ENCODE measurements at regions not wholly inside any gene's neighbourhood (a gene's known extent, or its start where the extent isn't known, plus 50 kb on each side); places are given as distances from the start of the nearest gene placed in this dataset.

DNA sequence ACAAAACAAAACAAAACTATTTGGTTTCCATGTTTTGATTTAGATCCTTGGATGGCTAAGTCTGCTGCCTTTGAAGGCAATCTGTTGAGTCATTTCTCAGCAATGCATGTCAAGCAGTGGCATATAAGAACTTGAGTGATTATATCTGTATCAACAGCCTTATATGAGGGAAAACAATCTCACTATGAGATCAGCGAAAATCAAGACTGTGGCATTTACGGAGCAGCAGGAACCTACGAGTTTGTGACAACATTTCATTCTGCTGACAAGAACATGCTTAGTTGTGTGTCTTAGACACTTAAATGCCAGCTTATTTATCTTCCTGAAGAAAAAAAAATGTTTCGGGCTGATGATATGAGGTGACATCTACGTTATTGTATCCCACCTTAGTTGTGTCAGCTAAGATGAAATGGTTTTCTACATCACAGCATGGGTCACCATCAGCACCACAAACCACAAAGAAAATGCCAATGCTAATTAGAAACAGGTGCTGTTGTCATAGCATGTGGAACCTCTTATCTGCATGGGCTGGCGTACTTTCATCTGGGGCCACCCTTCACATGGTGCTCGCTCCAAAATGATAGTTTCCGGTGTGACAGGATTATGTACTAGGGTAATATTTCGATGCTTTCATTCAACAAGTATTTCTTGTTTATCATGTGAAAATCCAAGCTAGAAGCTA lies 1085.5 kb downstream of the SORCS1 start:
- no peak for DNase-seq (ENCODE audit: low spot score)
- Histone ChIP-seq H3K79me2 (no peaks in the 10 kb centered on the region), H2AFZ (no peak overlapping the region), H3K27me3 (no peaks in the 10 kb centered on the region), H3K4me1 (ENCODE audit: insufficient read depth) (no peaks in the 10 kb centered on the region), H3K4me2 (no peak overlapping the region), H3K36me3 (replicated peaks; ENCODE audit: insufficient read depth, low read depth) (no peaks in the 10 kb centered on the region), H3K9me2 (replicated peaks; ENCODE audit: insufficient read depth) (no peaks in the 10 kb centered on the region), H3K27ac (no peak overlapping the region), H3K4me3 (no peak overlapping the region), H3K9me3 (ENCODE audit: low read depth) (no peaks in the 10 kb centered on the region), H4K20me1 (ENCODE audit: insufficient read depth, poor library complexity, severe bottlenecking) (no peaks in the 10 kb centered on the region)
- TF ChIP-seq EZH2 (IDR thresholded peaks at IDR 0.05; ENCODE audit: borderline replicate concordance) (no peak), EZH2phosphoT487 (IDR thresholded peaks at IDR 0.05; ENCODE audit: low read depth, severe bottlenecking, unreplicated experiment) (no peak)
- TF ChIP-seq, protein P1, sequence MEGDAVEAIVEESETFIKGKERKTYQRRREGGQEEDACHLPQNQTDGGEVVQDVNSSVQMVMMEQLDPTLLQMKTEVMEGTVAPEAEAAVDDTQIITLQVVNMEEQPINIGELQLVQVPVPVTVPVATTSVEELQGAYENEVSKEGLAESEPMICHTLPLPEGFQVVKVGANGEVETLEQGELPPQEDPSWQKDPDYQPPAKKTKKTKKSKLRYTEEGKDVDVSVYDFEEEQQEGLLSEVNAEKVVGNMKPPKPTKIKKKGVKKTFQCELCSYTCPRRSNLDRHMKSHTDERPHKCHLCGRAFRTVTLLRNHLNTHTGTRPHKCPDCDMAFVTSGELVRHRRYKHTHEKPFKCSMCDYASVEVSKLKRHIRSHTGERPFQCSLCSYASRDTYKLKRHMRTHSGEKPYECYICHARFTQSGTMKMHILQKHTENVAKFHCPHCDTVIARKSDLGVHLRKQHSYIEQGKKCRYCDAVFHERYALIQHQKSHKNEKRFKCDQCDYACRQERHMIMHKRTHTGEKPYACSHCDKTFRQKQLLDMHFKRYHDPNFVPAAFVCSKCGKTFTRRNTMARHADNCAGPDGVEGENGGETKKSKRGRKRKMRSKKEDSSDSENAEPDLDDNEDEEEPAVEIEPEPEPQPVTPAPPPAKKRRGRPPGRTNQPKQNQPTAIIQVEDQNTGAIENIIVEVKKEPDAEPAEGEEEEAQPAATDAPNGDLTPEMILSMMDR (IDR thresholded peaks at IDR 0.05; ENCODE audit: poor library complexity), result no peak
- 61% methylated on average over 9 of the region's 9 CpGs for WGBS (ENCODE audit: low lambda C conversion rate, missing lambda C conversion rate)

DNA sequence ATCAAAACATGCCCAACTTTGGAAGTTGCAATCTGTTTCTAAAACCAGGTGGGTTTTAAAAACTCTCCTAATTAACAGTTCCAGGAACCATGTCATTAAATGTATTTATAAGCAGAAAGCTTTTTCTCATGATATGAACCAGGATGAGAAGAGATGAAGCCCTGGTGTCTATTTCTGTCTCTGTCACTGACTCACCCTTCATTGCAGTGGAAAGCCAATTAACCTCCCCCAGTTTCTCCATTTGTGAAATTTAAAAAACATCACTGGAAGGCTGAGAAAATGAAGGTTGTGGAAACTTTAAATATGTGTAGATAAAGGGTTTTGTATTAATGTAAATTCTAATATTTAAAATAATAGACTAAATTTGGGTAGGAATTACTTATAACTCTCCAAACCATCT lies 1088.0 kb downstream of the SORCS1 start:
- Histone ChIP-seq H3K4me3 (no peak overlapping the region), H3K4me2 (no peak overlapping the region), H3K4me1 (ENCODE audit: insufficient read depth) (no peaks in the 10 kb centered on the region), H3K9me3 (ENCODE audit: low read depth) (no peaks in the 10 kb centered on the region), H3K27ac (no peak overlapping the region), H4K20me1 (ENCODE audit: insufficient read depth, poor library complexity, severe bottlenecking) (no peaks in the 10 kb centered on the region), H3K27me3 (no peaks in the 10 kb centered on the region), H3K36me3 (replicated peaks; ENCODE audit: insufficient read depth, low read depth) (no peaks in the 10 kb centered on the region), H2AFZ (no peak overlapping the region), H3K79me2 (no peaks in the 10 kb centered on the region), H3K9me2 (replicated peaks; ENCODE audit: insufficient read depth) (no peaks in the 10 kb centered on the region)
- DNase-seq (ENCODE audit: low spot score), result no peak
- TF ChIP-seq, protein P1 (IDR thresholded peaks at IDR 0.05; ENCODE audit: poor library complexity), result no peak
- TF ChIP-seq EZH2 (IDR thresholded peaks at IDR 0.05; ENCODE audit: borderline replicate concordance), result no peak

DNA sequence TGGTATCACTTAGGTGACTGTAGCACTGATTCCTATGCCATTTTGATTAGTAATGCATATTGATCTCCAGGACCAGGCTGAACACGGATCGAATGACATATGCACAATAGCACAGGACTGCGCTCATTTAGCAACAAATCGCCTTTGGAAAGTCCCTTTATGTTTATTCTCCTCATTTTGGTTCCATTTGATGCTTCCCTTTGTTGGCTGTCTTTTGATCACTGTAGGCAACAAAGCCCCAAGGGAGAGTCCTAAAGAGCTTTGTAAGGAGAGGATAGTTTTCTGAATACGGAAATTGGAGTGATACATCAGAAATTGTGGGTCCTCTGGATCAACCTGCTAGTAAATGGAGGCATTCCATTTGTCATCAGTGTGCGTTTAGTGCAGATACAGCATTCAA lies 1111.4 kb downstream of the SORCS1 start:
- DNase-seq (ENCODE audit: low spot score), result no peak
- Histone ChIP-seq H3K4me3 (no peak overlapping the region), H3K27ac (no peak overlapping the region), H3K36me3 (replicated peaks; ENCODE audit: insufficient read depth, low read depth) (no peaks in the 10 kb centered on the region), H3K9me2 (replicated peaks; ENCODE audit: insufficient read depth) (no peaks in the 10 kb centered on the region), H3K79me2 (no peaks in the 10 kb centered on the region), H3K4me2 (no peak overlapping the region), H3K9me3 (ENCODE audit: low read depth) (no peaks in the 10 kb centered on the region), H3K27me3 (no peaks in the 10 kb centered on the region), H4K20me1 (ENCODE audit: insufficient read depth, poor library complexity, severe bottlenecking) (no peaks in the 10 kb centered on the region), H2AFZ (no peak overlapping the region), H3K4me1 (ENCODE audit: insufficient read depth) (no peaks in the 10 kb centered on the region)
- WGBS (ENCODE audit: low lambda C conversion rate, missing lambda C conversion rate), result 95% methylated on average over 6 of the region's 6 CpGs
- TF ChIP-seq EZH2phosphoT487 (IDR thresholded peaks at IDR 0.05; ENCODE audit: low read depth, severe bottlenecking, unreplicated experiment) (no peak), EZH2 (IDR thresholded peaks at IDR 0.05; ENCODE audit: borderline replicate concordance) (no peak)
- TF ChIP-seq, protein P1 (IDR thresholded peaks at IDR 0.05; ENCODE audit: poor library complexity), result no peak

DNA sequence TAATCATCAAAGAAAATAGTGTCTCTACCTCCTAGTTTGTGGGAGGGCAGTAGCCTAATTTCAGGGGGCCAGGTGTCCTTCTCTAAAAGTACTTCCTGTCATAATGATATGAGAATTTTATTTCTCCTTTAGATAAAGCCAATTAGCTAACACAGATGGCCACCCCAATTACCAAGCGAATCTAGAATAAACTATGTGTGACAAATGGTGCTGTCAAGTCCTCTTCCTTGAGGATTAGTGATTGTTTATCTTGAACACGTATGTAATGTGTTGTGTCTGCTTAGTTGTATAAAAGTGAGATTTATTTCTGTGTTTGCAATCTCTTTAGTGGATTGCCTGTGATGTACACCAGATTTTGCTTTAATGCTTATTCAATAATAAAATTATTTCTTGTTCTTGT lies 1120.0 kb downstream of the SORCS1 start:
- 45% methylated on average over 2 of the region's 2 CpGs for WGBS (ENCODE audit: low lambda C conversion rate, missing lambda C conversion rate)
- Histone ChIP-seq H3K79me2 (no peaks in the 10 kb centered on the region), H3K4me1 (ENCODE audit: insufficient read depth) (no peaks in the 10 kb centered on the region), H2AFZ (no peak overlapping the region), H3K9me2 (replicated peaks; ENCODE audit: insufficient read depth) (no peaks in the 10 kb centered on the region), H3K9me3 (ENCODE audit: low read depth) (no peaks in the 10 kb centered on the region), H3K27ac (peak overlapping the region; percentile 25), H4K20me1 (ENCODE audit: insufficient read depth, poor library complexity, severe bottlenecking) (no peaks in the 10 kb centered on the region), H3K36me3 (replicated peaks; ENCODE audit: insufficient read depth, low read depth) (no peaks in the 10 kb centered on the region), H3K4me3 (no peak overlapping the region), H3K27me3 (no peaks in the 10 kb centered on the region), H3K4me2 (no peak overlapping the region)
- TF ChIP-seq EZH2phosphoT487 (IDR thresholded peaks at IDR 0.05; ENCODE audit: low read depth, severe bottlenecking, unreplicated experiment), result no peak
- TF ChIP-seq, protein P1 (IDR thresholded peaks at IDR 0.05; ENCODE audit: poor library complexity), result no peak
- TF ChIP-seq EZH2 (IDR thresholded peaks at IDR 0.05; ENCODE audit: borderline replicate concordance), result no peak
- no peak for DNase-seq (ENCODE audit: low spot score)
